HG03108 (cell line): ENCODE measurements at regions not wholly inside any gene's neighbourhood (a gene's known extent, or its start where the extent isn't known, plus 50 kb on each side); places are given as distances from the start of the nearest gene placed in this dataset.
"Not testable (repeated sequence)": the region's sequence is repeated elsewhere in the genome, so short reads cannot be mapped to it uniquely, and the experiment has no call there.

Source experiments
- ATAC-seq: cut with Tn5 transposase; IDR thresholded peaks from one replicate; pipeline ENCODE4 v1.9.1; 2021; ENCODE audit warnings: moderate library complexity; ENCODE audit not compliant: unreplicated experiment

- no peak for ATAC-seq
Observed at GRCh38 chr13:56530096-56530495, 610.6 kb upstream of the PRR20A start.

DNA sequence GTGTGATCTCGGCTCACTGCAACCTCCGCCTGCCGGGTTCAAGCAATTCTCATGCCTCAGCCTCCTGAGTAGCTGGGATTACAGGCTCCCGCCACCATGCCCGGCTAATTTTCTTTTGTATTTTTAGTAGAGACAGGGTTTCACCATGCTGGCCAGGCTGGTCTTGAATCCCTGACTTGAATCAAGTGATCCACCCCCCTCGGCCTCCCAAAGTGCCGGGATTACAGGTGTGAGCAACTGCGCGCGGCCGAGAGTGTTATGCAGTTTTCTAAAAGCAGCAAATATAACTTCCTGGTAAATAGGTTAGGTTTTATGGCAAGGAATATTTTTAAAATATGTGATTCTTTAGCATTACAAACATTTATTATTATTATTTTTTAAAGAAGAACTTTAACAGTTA, 592.8 kb upstream of the PRR20A start:
- ATAC-seq, result not testable (repeated sequence)

GRCh38 chr13:56558698-56559320, 581.9 kb upstream of the PRR20A start:
- ATAC-seq, result no peak

- ATAC-seq, result no peak
Observed at GRCh38 chr13:56561327-56561726, 579.4 kb upstream of the PRR20A start.

GRCh38 chr13:56563663-56564062, 577.1 kb upstream of the PRR20A start:
- no peak for ATAC-seq

GRCh38 chr13:56586976-56587375, 553.7 kb upstream of the PRR20A start:
- no peak for ATAC-seq

DNA sequence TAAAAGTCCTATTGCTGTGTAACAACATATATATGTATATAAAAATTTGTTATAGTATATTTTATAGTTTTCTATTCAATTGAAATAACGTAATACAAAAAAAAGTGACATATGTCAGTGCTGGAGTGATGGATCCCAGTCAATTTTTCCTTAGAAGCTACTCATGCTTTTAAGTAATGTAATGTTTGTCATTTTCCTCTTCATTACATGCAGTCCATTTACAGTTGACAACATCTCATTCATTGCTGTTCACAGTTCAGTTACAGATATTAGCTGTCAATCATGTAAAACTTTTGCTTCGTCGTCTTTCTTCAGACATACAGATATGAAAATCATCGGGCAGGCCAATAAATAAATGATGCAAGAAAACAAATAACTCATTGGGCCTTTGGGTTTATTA, 525.1 kb upstream of the PRR20A start:
- no peak for ATAC-seq

DNA sequence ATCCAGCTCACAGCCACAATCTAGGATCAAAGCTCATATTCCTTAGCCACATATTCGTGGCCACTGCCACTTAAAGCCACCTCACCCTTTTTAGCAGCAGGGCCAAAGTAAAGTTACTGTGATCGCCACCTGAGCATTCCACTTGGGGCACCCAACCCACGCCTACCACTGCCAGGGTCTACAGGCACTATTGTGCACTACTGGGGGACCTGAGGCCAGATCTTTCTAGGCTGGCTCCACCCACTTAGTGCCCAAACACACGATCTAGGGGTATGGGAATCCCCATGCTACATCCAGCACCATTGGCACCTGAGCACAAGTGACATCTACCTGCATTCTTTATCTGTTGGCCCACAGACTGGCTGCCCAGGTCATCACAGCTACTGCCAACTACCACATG, 517.9 kb upstream of the PRR20A start:
- ATAC-seq, result no peak

DNA sequence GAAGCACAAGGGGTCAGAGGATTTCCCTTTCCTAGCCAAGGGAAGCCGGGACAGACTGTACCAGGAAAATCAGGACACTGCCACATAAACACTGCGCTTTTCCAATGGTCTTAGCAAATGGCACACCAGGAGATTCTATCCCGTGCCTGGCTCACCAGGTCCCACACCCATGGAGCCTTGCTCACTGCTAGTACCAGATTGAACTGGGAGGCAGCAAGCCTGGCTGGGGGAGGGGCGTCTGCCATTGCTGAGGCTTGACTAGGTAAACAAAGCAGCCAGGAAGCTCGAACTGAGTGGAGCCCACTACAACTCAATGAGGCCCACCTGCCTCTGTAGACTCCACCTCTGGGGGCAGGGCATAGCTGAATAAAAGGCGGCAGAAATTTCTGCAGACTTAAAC, 511.8 kb upstream of the PRR20A start:
- ATAC-seq, result not testable (repeated sequence)

DNA sequence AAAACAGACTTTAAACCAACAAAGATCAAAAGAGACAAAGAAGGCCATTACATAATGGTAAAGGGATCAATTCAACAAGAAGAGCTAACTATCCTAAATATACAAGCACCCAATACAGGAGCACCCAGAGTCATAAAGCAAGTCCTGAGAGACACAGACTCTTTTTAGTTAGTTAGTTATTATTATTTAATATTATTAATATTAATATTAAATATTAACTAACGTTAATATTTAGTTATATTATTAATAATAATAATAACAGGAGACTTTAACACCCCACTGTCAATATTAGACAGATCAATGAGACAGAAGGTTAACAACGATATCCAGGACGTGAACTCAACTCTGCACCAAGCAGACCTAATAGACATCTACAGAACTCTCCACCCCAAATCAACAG, 509.7 kb upstream of the PRR20A start:
- ATAC-seq, result not testable (repeated sequence)

DNA sequence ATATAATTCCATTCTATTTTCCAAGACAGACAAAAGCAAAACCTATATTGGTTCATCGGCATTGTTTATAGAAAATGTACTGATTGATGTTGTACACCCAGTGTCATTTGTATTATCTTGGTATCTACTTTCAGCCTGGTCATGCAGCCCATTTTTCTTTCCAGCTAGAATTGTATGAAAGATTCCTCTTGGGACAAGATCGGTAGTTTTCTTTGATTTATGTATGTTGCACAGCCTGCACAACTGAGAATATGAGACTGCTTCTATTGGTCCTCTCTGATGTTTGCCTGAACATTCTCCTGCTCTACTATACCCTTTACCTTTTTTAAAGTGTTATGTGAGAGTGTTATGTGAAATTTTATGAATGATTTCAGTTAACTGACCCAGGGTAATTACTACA, 487.7 kb upstream of the PRR20A start:
- no peak for ATAC-seq

GRCh38 chr13:56659041-56659471, 481.7 kb upstream of the PRR20A start:
- no peak for ATAC-seq

- ATAC-seq, result no peak
Observed at GRCh38 chr13:56670563-56670962, 470.2 kb upstream of the PRR20A start.

GRCh38 chr13:56681404-56681803, 459.3 kb upstream of the PRR20A start:
- no peak for ATAC-seq

GRCh38 chr13:56687131-56687530, 453.6 kb upstream of the PRR20A start:
- no peak for ATAC-seq

DNA sequence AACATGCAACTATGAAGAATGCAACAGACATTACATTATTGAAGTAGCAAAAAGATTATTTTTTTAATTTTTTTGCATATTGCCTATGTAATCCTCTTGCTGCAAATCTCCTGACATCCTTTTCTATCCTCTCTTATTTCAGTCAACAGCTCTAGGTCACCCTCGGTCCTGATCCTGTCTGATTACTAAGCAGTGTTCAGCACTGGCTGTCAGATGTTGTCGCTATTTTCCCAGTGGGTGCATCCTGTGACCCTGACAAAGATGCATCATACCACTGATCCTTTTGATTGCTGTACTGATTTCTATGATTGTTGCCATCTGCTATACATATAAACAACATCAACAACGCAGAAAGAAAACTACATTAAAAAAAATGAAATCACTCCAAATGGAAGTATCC, 443.7 kb upstream of the PRR20A start:
- ATAC-seq, result no peak

DNA sequence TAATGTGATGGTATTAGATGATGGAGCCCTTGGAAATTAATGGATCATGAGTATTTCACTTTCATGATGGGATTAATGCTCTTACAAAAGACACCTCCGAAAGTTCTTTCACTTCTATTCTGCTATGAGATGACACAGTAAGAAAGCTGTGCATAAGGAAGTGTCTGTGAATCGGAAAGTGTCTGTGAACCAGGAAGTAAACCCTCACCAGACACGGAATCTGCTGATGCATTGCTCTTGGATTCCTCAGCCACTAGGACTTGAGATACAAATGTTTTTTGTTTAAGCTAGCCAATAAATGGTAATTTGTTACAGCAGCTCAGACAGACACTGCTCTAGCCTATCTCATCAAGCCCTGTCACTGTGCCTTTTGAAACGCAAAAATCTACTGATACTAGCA, 440.4 kb upstream of the PRR20A start:
- ATAC-seq, result no peak

GRCh38 chr13:56706485-56706884, 434.2 kb upstream of the PRR20A start:
- ATAC-seq, result no peak

- ATAC-seq, result no peak
Observed at GRCh38 chr13:56713656-56714055, 427.1 kb upstream of the PRR20A start.

DNA sequence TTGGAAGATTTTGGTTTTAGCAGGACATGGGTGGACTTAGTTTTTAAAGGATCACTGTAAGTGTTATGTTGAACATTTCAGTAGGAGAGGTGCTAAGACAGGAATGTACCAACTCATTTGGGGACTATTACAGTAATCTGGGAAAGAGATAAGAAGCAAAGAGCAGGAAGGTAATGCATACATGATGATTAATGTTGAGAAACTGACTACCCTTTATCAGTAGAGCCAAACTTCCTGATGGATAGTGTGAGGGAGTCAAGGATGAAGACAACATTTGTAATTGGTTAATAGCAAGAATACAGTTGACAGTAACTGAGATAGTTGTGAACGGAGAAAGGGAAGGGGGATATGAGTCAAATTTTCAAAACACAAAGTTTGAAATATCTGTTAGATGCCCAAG, 421.9 kb upstream of the PRR20A start:
- ATAC-seq, result no peak

GRCh38 chr13:56720841-56721240, 419.9 kb upstream of the PRR20A start:
- ATAC-seq, result no peak

GRCh38 chr13:56735537-56735942, 405.2 kb upstream of the PRR20A start:
- no peak for ATAC-seq

GRCh38 chr13:56736966-56737365, 403.8 kb upstream of the PRR20A start:
- ATAC-seq, result no peak
